PFSK-1 (cell line): ENCODE measurements at regions not wholly inside any gene's neighbourhood (a gene's known extent, or its start where the extent isn't known, plus 50 kb on each side); places are given as distances from the start of the nearest gene placed in this dataset.

Experiments used
- FOXP2 ChIP-seq: optimal IDR thresholded peaks from 2 replicates; pipeline ENCODE3; 2011; ENCODE audit warnings: borderline replicate concordance, control low read depth, inconsistent platforms; ENCODE audit not compliant: insufficient read depth; ENCODE audit errors: extremely low read length, extremely low read depth
- POLR2AphosphoS5 ChIP-seq: IDR thresholded peaks from 2 replicates; pipeline ENCODE4 v1.6.1; 2012; ENCODE audit warnings: low read depth, mild to moderate bottlenecking, control low read depth, low read length, moderate library complexity
- REST ChIP-seq, 2 experiments: IDR thresholded peaks; 2 replicates each; pipeline versions ENCODE4 v1.6.1 to v1.8.0; 2011 to 2012; ENCODE audit warnings: low read depth in 2 of 2, low read length in 2 of 2, control low read depth in 1 of 2, inconsistent platforms in 1 of 2, mild to moderate bottlenecking in 1 of 2, moderate library complexity in 1 of 2; ENCODE audit not compliant: insufficient read depth in 1 of 2
- SIN3A ChIP-seq: IDR thresholded peaks from 2 replicates; pipeline ENCODE4 v1.6.1; 2012; ENCODE audit warnings: mild to moderate bottlenecking, low read length, moderate library complexity, borderline replicate concordance; ENCODE audit not compliant: insufficient read depth
- TAF1 ChIP-seq: IDR thresholded peaks from 2 replicates; pipeline ENCODE4 v1.6.1; 2012; ENCODE audit warnings: low read length, control low read depth, borderline replicate concordance; ENCODE audit not compliant: insufficient read depth

GRCh38 chr2:184261331-184261730, 337.0 kb upstream of the ZNF804A start:
- TF ChIP-seq REST (IDR thresholded peaks at IDR 0.05; ENCODE audit: insufficient read depth in 1 of 2, low read depth in 2 of 2, low read length in 2 of 2) (no peak), POLR2AphosphoS5 (no peak), FOXP2 (no peak), TAF1 (no peak), SIN3A (no peak)

GRCh38 chr2:184261818-184262217, 336.5 kb upstream of the ZNF804A start:
- TF ChIP-seq REST (IDR thresholded peaks at IDR 0.05; ENCODE audit: insufficient read depth in 1 of 2, low read depth in 2 of 2, low read length in 2 of 2) (no peak), FOXP2 (no peak), TAF1 (no peak), POLR2AphosphoS5 (no peak), SIN3A (no peak)

- no peak for TF ChIP-seq TAF1
- no peak for TF ChIP-seq POLR2AphosphoS5
- TF ChIP-seq SIN3A: no peak
- no peak for TF ChIP-seq REST (IDR thresholded peaks at IDR 0.05; ENCODE audit: insufficient read depth in 1 of 2, low read depth in 2 of 2, low read length in 2 of 2)
- TF ChIP-seq FOXP2: no peak
These were observed 329.3 kb upstream of the ZNF804A start for GRCh38 chr2:184268900-184269477.

- TF ChIP-seq REST (IDR thresholded peaks at IDR 0.05; ENCODE audit: insufficient read depth in 1 of 2, low read depth in 2 of 2, low read length in 2 of 2): no peak
- TF ChIP-seq TAF1: no peak
- no peak for TF ChIP-seq POLR2AphosphoS5
- no peak for TF ChIP-seq FOXP2
- TF ChIP-seq SIN3A: no peak
These were observed 327.7 kb upstream of the ZNF804A start for GRCh38 chr2:184270660-184271059.

GRCh38 chr2:184272056-184272455, 326.3 kb upstream of the ZNF804A start:
- TF ChIP-seq TAF1: no peak
- TF ChIP-seq POLR2AphosphoS5: no peak
- no peak for TF ChIP-seq REST (IDR thresholded peaks at IDR 0.05; ENCODE audit: insufficient read depth in 1 of 2, low read depth in 2 of 2, low read length in 2 of 2)
- no peak for TF ChIP-seq SIN3A
- no peak for TF ChIP-seq FOXP2
